ENCODE measurements at regions not wholly inside any gene's neighbourhood (a gene's known extent, or its start where the extent isn't known, plus 50 kb on each side); places are given as distances from the start of the nearest gene placed in this dataset.
"Not testable (repeated sequence)": the region's sequence is repeated elsewhere in the genome, so short reads cannot be mapped to it uniquely, and the experiment has no call there.

DNA sequence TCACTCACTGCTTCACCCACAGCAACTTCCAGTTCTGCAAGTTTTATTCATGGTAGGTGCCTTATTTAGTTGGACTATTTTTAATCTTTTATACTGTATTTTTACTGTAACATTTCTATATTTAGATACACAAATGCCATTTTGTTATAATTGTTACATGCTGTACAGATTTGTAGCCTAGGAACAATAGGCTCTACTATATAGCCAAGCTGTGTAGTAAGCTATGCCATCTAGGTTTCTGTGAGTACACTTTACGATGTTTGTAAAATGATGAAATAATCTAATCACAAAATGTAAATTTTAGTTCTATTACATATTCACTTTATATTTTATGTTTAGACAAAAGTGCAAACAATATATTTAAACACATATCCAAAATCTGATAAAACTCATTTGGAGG lies 1187.8 kb downstream of the TECRL start:
- H3K27me3 ChIP-seq, result no peaks in the 10 kb centered on the region
- no peak for DNase-seq
- ATAC-seq, result no peak
- no peak overlapping the region for H3K27ac ChIP-seq
- peaks cover 0 to 22% of the 10 kb centered on the region in 2 donors for H3K9me3 ChIP-seq
- no peak overlapping the region for H3K4me3 ChIP-seq
- TF ChIP-seq, protein P1, sequence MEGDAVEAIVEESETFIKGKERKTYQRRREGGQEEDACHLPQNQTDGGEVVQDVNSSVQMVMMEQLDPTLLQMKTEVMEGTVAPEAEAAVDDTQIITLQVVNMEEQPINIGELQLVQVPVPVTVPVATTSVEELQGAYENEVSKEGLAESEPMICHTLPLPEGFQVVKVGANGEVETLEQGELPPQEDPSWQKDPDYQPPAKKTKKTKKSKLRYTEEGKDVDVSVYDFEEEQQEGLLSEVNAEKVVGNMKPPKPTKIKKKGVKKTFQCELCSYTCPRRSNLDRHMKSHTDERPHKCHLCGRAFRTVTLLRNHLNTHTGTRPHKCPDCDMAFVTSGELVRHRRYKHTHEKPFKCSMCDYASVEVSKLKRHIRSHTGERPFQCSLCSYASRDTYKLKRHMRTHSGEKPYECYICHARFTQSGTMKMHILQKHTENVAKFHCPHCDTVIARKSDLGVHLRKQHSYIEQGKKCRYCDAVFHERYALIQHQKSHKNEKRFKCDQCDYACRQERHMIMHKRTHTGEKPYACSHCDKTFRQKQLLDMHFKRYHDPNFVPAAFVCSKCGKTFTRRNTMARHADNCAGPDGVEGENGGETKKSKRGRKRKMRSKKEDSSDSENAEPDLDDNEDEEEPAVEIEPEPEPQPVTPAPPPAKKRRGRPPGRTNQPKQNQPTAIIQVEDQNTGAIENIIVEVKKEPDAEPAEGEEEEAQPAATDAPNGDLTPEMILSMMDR (IDR thresholded peaks at IDR 0.05), result no peak
- intact Hi-C loops (cut with DNase I), result no loop called here
- H3K36me3 ChIP-seq, result no peaks in the 10 kb centered on the region
- no peaks in the 10 kb centered on the region for H3K4me1 ChIP-seq

DNA sequence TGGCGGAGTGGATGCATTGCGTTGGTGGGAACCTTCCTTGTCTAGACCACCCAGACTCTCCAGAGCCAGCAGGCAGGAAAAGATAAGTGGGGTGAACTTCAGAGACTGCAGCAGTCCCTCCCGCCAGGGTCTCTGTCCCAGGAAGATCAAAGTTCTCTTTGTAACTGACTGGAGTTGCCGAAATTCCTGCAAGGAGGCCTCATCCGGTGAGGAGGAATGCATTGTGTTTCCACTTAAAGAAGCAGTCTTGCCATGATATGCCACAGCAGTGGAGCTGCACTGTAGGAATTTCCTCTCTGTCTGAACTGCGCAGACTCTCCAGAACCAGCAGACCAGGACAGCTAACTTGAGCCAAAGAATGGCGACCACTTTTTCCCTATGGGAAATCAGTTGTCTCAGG lies 1190.4 kb downstream of the TECRL start:
- DNase-seq (no peak), ATAC-seq (no peak)
- Histone ChIP-seq H3K27me3 (no peaks in the 10 kb centered on the region), H3K9me3 (peaks cover 0 to 37% of the 10 kb centered on the region in 2 donors), H3K27ac (no peak overlapping the region), H3K36me3 (no peaks in the 10 kb centered on the region), H3K4me3 (no peak overlapping the region), H3K4me1 (no peaks in the 10 kb centered on the region)
- intact Hi-C loops (cut with DNase I), result no loop called here
- TF ChIP-seq, protein P1 (IDR thresholded peaks at IDR 0.05), result no peak

DNA sequence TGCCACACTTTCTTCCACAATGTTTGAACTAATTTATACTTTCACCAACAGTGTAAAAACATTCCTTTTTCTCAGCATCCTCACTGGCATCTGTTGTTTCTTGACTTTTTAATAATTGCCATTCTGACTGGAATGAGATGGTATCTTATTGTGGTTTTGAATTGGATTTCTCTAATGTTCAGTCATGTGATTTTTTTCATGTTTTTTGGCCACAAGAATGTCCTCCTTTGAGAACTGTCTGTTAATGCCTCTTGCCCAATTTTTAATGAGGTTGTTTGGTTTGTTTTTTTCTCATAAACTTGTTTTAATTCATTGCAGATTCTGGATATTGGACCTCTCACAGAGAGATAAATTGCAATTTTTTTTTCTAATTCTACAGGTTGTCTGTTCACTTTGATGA lies 1195.2 kb downstream of the TECRL start:
- ATAC-seq (no peak), DNase-seq (no peak)
- TF ChIP-seq, protein P1 (IDR thresholded peaks at IDR 0.05), result no peak
- Histone ChIP-seq H3K36me3 (no peaks in the 10 kb centered on the region), H3K27me3 (no peaks in the 10 kb centered on the region), H3K4me1 (no peaks in the 10 kb centered on the region), H3K4me3 (no peak overlapping the region), H3K27ac (no peak overlapping the region), H3K9me3 (peaks cover 0 to 30% of the 10 kb centered on the region in 2 donors)
- intact Hi-C loops (cut with DNase I), result no loop called here

DNA sequence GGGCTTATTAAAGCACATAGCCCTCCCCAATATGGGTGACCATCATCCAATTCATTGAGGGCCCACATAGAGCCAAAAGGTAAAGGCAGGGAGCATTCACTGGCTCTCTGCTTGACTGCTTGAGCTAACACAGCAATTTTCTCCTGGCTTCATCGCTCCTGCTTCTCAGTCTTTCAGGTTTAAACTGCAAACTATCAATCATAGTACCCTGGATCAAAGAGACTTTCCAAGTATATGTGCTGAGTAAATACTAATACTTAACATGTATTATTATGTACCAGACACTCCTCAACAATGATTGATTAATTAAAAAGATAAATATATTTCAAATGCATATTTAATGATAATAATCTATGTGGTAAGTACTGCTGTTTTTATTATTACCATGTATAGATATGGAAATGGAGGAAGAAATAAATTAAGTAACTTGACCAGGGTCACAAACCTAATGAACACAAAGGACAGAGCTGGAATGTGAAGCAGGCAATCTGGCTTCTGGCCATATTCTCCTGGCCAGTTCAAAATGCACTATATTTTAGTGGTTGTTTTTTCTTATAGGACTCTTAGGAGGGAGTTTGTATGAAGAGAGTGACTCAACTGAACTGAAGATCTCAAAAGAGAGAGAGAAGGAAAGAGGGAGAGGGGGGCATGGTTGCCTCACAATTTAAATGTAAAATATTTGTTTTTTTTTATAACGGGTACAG lies 1197.3 kb downstream of the TECRL start:
- ATAC-seq, result no peak
- TF ChIP-seq, protein P1 (IDR thresholded peaks at IDR 0.05), result no peak

DNA sequence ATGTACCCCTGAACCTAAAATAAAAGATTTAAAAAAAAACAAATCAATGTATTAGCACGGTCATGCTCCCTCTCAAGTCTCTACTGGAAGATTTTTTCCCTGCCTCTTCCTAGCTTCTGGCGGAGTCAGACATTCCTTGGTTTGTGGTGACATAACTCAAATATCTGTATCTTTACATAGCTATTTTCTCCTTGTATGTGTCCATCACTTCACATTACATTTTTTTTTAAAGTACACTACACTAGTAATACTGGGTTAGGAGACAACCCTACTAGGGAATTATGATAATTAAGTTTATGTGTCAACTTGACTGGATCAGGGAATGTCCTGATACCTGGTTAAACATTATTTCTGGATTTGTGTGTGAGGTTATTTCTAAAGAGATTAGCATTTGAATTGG lies 1197.9 kb downstream of the TECRL start:
- intact Hi-C loops (cut with DNase I), result no loop called here
- no peaks in the 10 kb centered on the region for H3K27me3 ChIP-seq
- DNase-seq, result no peak

More for the DNA sequence above, 1197.3 kb downstream of the TECRL start:
- Histone ChIP-seq H3K27me3 (no peaks in the 10 kb centered on the region), H3K9me3 (peaks cover 0 to 27% of the 10 kb centered on the region in 2 donors), H3K4me3 (no peak overlapping the region), H3K4me1 (no peaks in the 10 kb centered on the region), H3K36me3 (no peaks in the 10 kb centered on the region), H3K27ac (no peak overlapping the region)
- intact Hi-C loops (cut with DNase I), result no loop called here
- no peak for DNase-seq

DNA sequence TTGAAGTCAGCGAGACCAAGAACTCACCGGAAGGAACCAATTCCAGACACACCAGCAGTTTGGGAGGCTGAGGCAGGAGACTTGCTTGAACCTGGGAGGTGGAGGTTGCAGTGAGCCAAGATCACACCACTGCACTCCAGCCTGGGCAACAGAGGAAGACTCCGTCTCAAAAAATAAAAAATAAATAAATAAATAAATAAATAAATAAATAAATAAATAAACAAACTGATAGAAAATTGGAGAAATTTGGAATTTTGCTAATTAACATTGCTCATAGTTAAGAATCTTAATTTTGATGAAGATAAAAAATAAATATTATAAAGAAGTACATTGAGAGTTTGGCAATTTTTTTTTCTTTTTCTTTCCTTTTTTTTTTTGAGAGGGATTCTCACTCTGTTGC lies 1216.2 kb downstream of the TECRL start:
- H3K36me3 ChIP-seq; H3K27me3 ChIP-seq; H3K4me3 ChIP-seq; H3K27ac ChIP-seq; intact Hi-C loops (cut with DNase I); DNase-seq; ATAC-seq; H3K9me3 ChIP-seq; H3K4me1 ChIP-seq: not testable (repeated sequence)

More for the DNA sequence above, 1197.9 kb downstream of the TECRL start:
- no peaks in the 10 kb centered on the region for H3K36me3 ChIP-seq
- no peak for ATAC-seq
- no peaks in the 10 kb centered on the region for H3K4me1 ChIP-seq
- H3K27ac ChIP-seq, result no peak overlapping the region
- TF ChIP-seq, protein P1 (IDR thresholded peaks at IDR 0.05), result no peak
- no peak overlapping the region for H3K4me3 ChIP-seq
- H3K9me3 ChIP-seq, result peaks cover 0 to 27% of the 10 kb centered on the region in 2 donors
